Neural progenitor cell (in vitro differentiated cells): ENCODE measurements at regions not wholly inside any gene's neighbourhood (a gene's known extent, or its start where the extent isn't known, plus 50 kb on each side); places are given as distances from the start of the nearest gene placed in this dataset.

Source experiments
- EZH2 ChIP-seq: fragments of 200-600 bp; sonication (generic); IDR thresholded peaks from 2 replicates; pipeline ENCODE4 v1.6.1; 2017; ENCODE audit warnings: antibody characterized with exemption, mild to moderate bottlenecking, moderate library complexity
- EZH2phosphoT487 ChIP-seq: fragments of 200-600 bp; sonication (generic); IDR thresholded peaks from 2 replicates; pipeline ENCODE4 v1.6.1; 2017; ENCODE audit warnings: antibody characterized with exemption
- TF ChIP-seq, protein P1 (sequence below): fragments of 200-600 bp; sonication (generic); IDR thresholded peaks from 2 replicates; pipeline ENCODE4 v1.5.1; 2017; ENCODE audit warnings: antibody characterized with exemption, mild to moderate bottlenecking

DNA sequence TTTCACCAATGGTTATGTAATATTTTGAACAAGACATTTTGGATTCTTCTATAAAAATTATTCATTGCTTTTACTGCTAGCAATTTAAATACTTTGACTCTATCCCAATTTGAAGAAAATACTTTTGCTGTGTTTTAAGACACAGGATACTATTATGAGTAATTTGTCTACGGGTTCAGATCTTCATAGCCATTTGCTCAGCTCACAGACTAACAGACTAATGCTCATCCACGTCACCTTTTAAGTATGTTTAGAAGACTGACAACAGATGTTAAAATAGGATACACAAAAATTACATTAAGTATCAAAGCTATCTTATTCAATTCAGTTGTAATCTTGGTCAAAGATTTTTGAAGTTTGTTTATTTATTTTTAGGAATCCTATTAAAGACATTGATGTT, 251.3 kb upstream of the CHRM2 start:
- TF ChIP-seq, protein P1, sequence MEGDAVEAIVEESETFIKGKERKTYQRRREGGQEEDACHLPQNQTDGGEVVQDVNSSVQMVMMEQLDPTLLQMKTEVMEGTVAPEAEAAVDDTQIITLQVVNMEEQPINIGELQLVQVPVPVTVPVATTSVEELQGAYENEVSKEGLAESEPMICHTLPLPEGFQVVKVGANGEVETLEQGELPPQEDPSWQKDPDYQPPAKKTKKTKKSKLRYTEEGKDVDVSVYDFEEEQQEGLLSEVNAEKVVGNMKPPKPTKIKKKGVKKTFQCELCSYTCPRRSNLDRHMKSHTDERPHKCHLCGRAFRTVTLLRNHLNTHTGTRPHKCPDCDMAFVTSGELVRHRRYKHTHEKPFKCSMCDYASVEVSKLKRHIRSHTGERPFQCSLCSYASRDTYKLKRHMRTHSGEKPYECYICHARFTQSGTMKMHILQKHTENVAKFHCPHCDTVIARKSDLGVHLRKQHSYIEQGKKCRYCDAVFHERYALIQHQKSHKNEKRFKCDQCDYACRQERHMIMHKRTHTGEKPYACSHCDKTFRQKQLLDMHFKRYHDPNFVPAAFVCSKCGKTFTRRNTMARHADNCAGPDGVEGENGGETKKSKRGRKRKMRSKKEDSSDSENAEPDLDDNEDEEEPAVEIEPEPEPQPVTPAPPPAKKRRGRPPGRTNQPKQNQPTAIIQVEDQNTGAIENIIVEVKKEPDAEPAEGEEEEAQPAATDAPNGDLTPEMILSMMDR, result no peak
- TF ChIP-seq EZH2 (no peak), EZH2phosphoT487 (no peak)
